SK-N-SH (cell line): ENCODE measurements at regions not wholly inside any gene's neighbourhood (a gene's known extent, or its start where the extent isn't known, plus 50 kb on each side); places are given as distances from the start of the nearest gene placed in this dataset.

Source experiments
- CTCF ChIA-PET: fragments of 300-600, 350-600 bp; formaldehyde crosslinking; extraction: SDS; loops from one replicate; lab custom pipeline; 2021; lab: Yijun Ruan, JAX
- POLR2A ChIA-PET: fragments of 350-600 bp; sonication (Branson Sonifier 250); formaldehyde crosslinking; extraction: SDS; loops from one replicate; lab custom pipeline; 2020; ENCODE audit warnings: antibody characterized with exemption, inconsistent platforms; lab: Yijun Ruan, JAX
- DNase-seq: peaks from one replicate; pipeline ENCODE4 v3.0.0; 2012
- H2AFZ ChIP-seq: fragments of 200-600 bp; sonication (generic); 2 replicates; pipeline ENCODE4 v1.8.1; 2016; ENCODE audit warnings: antibody characterized with exemption, mild to moderate bottlenecking, low read depth
- H3F3A ChIP-seq: fragments of 200-600 bp; sonication (generic); replicated peaks from 2 replicates; pipeline ENCODE3; 2016; ENCODE audit warnings: antibody characterized with exemption, mild to moderate bottlenecking; ENCODE audit not compliant: insufficient read depth
- H3K27ac ChIP-seq, 2 experiments: fragments of 200-500 bp in 1 of 2; fragments of 200-600 bp in 1 of 2; sonication (Bioruptor generic) in 1 of 2; sonication (generic), shearing (Covaris generic) in 1 of 2; 2 replicates each; pipeline versions ENCODE4 v1.5.1 to v1.6.1; 2014 to 2016; ENCODE audit warnings: low read depth in 2 of 2, inconsistent platforms in 1 of 2, low read length in 1 of 2, mild to moderate bottlenecking in 1 of 2, mixed read lengths in 1 of 2
- H3K27me3 ChIP-seq: fragments of 200-600 bp; sonication (generic), shearing (Covaris generic); 2 replicates; pipeline ENCODE4 v1.6.1; 2016; ENCODE audit warnings: mixed run types; ENCODE audit not compliant: insufficient read depth
- H3K36me3 ChIP-seq, 2 experiments: fragments of 200-500 bp in 1 of 2; fragments of 200-600 bp in 1 of 2; sonication (Bioruptor generic) in 1 of 2; sonication (generic) in 1 of 2; replicated peaks in 1 of 2; 2 replicates each; pipeline versions ENCODE3 to v1.5.1; 2014 to 2016; ENCODE audit warnings: low read length in 1 of 2, mild to moderate bottlenecking in 1 of 2; ENCODE audit not compliant: insufficient read depth in 2 of 2, control insufficient read depth in 1 of 2
- H3K4me1 ChIP-seq, 2 experiments: fragments of 200-500 bp in 1 of 2; fragments of 200-600 bp in 1 of 2; sonication (Bioruptor generic) in 1 of 2; sonication (generic), shearing (Covaris generic) in 1 of 2; 2 replicates each; pipeline versions ENCODE4 v1.5.1 to v1.6.1; 2014 to 2016; ENCODE audit warnings: low read depth in 1 of 2, low read length in 1 of 2, mixed run types in 1 of 2; ENCODE audit not compliant: insufficient read depth in 2 of 2, control insufficient read depth in 1 of 2
- H3K4me2 ChIP-seq: fragments of 200-600 bp; sonication (generic), shearing (Covaris generic); 2 replicates; pipeline ENCODE4 v1.6.1; 2017; ENCODE audit warnings: mixed run types
- H3K4me3 ChIP-seq, 2 experiments: fragments of 200-500 bp in 1 of 2; fragments of 200-600 bp in 1 of 2; sonication (Bioruptor generic) in 1 of 2; sonication (generic), shearing (Covaris generic) in 1 of 2; 2 replicates each; pipeline versions ENCODE4 v1.5.1 to v1.8.1; 2014 to 2016; ENCODE audit warnings: low read depth in 2 of 2, inconsistent platforms in 1 of 2, low read length in 1 of 2, mild to moderate bottlenecking in 1 of 2, mixed read lengths in 1 of 2, moderate library complexity in 1 of 2
- H3K79me2 ChIP-seq: fragments of 200-600 bp; sonication (generic); 2 replicates; pipeline ENCODE4 v1.8.1; 2017; ENCODE audit warnings: mild to moderate bottlenecking; ENCODE audit not compliant: insufficient read depth
- H3K9ac ChIP-seq: fragments of 200-600 bp; sonication (generic); 2 replicates; pipeline ENCODE4 v1.6.1; 2017; ENCODE audit warnings: mixed run types
- H3K9me2 ChIP-seq: fragments of 200-600 bp; sonication (generic); 2 replicates; pipeline ENCODE4 v1.6.1; 2017; ENCODE audit warnings: mixed run types
- H3K9me3 ChIP-seq: fragments of 200-600 bp; sonication (generic); 2 replicates; pipeline ENCODE4 v1.6.1; 2017; ENCODE audit warnings: mixed run types, mild to moderate bottlenecking, moderate library complexity
- H4K20me1 ChIP-seq: fragments of 200-600 bp; sonication (generic); 2 replicates; pipeline ENCODE4 v1.6.1; 2017; ENCODE audit warnings: mild to moderate bottlenecking, mixed run types; ENCODE audit not compliant: insufficient read depth
- CHD2 ChIP-seq: fragments of 150-350 bp; IDR thresholded peaks from 2 replicates; pipeline ENCODE4 v1.6.1; 2018; ENCODE audit warnings: low read length; ENCODE audit not compliant: partially characterized antibody
- EZH2phosphoT487 ChIP-seq: fragments of 200-600 bp; sonication (generic); IDR thresholded peaks from 2 replicates; pipeline ENCODE4 v1.6.1; 2017; ENCODE audit warnings: low read depth, mixed run types, mild to moderate bottlenecking, antibody characterized with exemption, moderate library complexity, borderline replicate concordance
- FOXJ3 ChIP-seq: sonication (generic); formaldehyde crosslinking; IDR thresholded peaks from 2 replicates; pipeline ENCODE4 v1.5.1; 2020; ENCODE audit warnings: mild to moderate bottlenecking, missing genetic modification reagents
- GATA2 ChIP-seq: sonication (generic); formaldehyde crosslinking; IDR thresholded peaks from 2 replicates; pipeline ENCODE4 v1.5.0; 2020; ENCODE audit warnings: mild to moderate bottlenecking, missing genetic modification reagents
- JUND ChIP-seq: IDR thresholded peaks from 2 replicates; pipeline ENCODE4 v1.4.0; 2012
- MXI1 ChIP-seq: IDR thresholded peaks from 2 replicates; pipeline ENCODE4 v1.6.1; 2012; ENCODE audit warnings: mild to moderate bottlenecking, low read depth, low read length, improper control_type of control experiment
- NRF1 ChIP-seq: IDR thresholded peaks from 2 replicates; pipeline ENCODE4 v1.6.1; 2012; ENCODE audit warnings: low read depth, mild to moderate bottlenecking, low read length
- RFX5 ChIP-seq: IDR thresholded peaks from 2 replicates; pipeline ENCODE4 v1.6.1; 2012; ENCODE audit warnings: mild to moderate bottlenecking, improper control_type of control experiment, low read length
- RXRA ChIP-seq: IDR thresholded peaks from 2 replicates; pipeline ENCODE4 v1.4.0; 2012; ENCODE audit warnings: low read depth, mild to moderate bottlenecking, borderline replicate concordance
- SMC3 ChIP-seq: IDR thresholded peaks from 2 replicates; pipeline ENCODE4 v1.6.1; 2012; ENCODE audit warnings: low read depth, low read length, improper control_type of control experiment
- TCF12 ChIP-seq: IDR thresholded peaks from 2 replicates; pipeline ENCODE4 v1.4.0; 2012
- TEAD4 ChIP-seq: IDR thresholded peaks from 2 replicates; pipeline ENCODE4 v1.4.0; 2012; ENCODE audit warnings: mild to moderate bottlenecking, borderline replicate concordance; ENCODE audit not compliant: insufficient read depth
- ZBTB33 ChIP-seq: IDR thresholded peaks from 2 replicates; pipeline ENCODE4 v1.4.0; 2012; ENCODE audit warnings: low read depth, borderline replicate concordance
- WGBS: methylation state at CpG from one replicate; pipeline ENCODE4 v1.1.6; 2017; ENCODE audit warnings: low lambda C conversion rate; 5-methylcytosine and 5-hydroxymethylcytosine counted together
- TF ChIP-seq, protein P1 (sequence below): IDR thresholded peaks from 2 replicates; pipeline ENCODE4; 2012
- TF ChIP-seq, protein P2 (sequence below): fragments of 200-600 bp; sonication (generic); IDR thresholded peaks from 2 replicates; pipeline ENCODE4 v1.6.1; 2017; ENCODE audit warnings: antibody characterized with exemption, mild to moderate bottlenecking, moderate library complexity
- TF ChIP-seq, protein P3 (sequence below): IDR thresholded peaks from 2 replicates; pipeline ENCODE4 v1.6.1; 2012; ENCODE audit warnings: mild to moderate bottlenecking, low read depth, low read length, moderate library complexity
- TF ChIP-seq, protein P4 (sequence below): IDR thresholded peaks from 2 replicates; pipeline ENCODE4 v1.4.0; 2012; ENCODE audit warnings: low read depth

GRCh38 chrX:928606-929005 lies 283.8 kb downstream of the CRLF2 start:
- no peak for DNase-seq
- Histone ChIP-seq H3K9me3 (no peaks in the 10 kb centered on the region), H3K4me2 (no peak overlapping the region), H2AFZ (no peak overlapping the region), H4K20me1 (no peaks in the 10 kb centered on the region), H3F3A (no peaks in the 10 kb centered on the region), H3K27ac (no peak overlapping the region), H3K9ac (no peak overlapping the region), H3K4me3 (no peak overlapping the region), H3K4me1 (no peaks in the 10 kb centered on the region), H3K9me2 (no peaks in the 10 kb centered on the region), H3K27me3 (no peaks in the 10 kb centered on the region), H3K36me3 (no peaks in the 10 kb centered on the region), H3K79me2 (no peaks in the 10 kb centered on the region)
- TF ChIP-seq CHD2, result no peak
- no peak for TF ChIP-seq TCF12
- no peak for TF ChIP-seq TEAD4
- TF ChIP-seq, protein P1, sequence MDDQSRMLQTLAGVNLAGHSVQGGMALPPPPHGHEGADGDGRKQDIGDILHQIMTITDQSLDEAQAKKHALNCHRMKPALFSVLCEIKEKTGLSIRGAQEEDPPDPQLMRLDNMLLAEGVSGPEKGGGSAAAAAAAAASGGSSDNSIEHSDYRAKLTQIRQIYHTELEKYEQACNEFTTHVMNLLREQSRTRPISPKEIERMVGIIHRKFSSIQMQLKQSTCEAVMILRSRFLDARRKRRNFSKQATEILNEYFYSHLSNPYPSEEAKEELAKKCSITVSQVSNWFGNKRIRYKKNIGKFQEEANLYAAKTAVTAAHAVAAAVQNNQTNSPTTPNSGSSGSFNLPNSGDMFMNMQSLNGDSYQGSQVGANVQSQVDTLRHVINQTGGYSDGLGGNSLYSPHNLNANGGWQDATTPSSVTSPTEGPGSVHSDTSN, result no peak
- TF ChIP-seq JUND, result no peak
- TF ChIP-seq, protein P2, sequence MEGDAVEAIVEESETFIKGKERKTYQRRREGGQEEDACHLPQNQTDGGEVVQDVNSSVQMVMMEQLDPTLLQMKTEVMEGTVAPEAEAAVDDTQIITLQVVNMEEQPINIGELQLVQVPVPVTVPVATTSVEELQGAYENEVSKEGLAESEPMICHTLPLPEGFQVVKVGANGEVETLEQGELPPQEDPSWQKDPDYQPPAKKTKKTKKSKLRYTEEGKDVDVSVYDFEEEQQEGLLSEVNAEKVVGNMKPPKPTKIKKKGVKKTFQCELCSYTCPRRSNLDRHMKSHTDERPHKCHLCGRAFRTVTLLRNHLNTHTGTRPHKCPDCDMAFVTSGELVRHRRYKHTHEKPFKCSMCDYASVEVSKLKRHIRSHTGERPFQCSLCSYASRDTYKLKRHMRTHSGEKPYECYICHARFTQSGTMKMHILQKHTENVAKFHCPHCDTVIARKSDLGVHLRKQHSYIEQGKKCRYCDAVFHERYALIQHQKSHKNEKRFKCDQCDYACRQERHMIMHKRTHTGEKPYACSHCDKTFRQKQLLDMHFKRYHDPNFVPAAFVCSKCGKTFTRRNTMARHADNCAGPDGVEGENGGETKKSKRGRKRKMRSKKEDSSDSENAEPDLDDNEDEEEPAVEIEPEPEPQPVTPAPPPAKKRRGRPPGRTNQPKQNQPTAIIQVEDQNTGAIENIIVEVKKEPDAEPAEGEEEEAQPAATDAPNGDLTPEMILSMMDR, result no peak
- ChIA-PET POLR2A (no interaction called here), CTCF (no interaction called here)
- 54% methylated on average over 4 of the region's 4 CpGs for WGBS

GRCh38 chrX:926991-927390 lies 285.5 kb downstream of the CRLF2 start:
- H3K9ac ChIP-seq, result no peak overlapping the region

More at GRCh38 chrX:926991-927390, 285.5 kb downstream of the CRLF2 start:
- H4K20me1 ChIP-seq, result no peaks in the 10 kb centered on the region
- POLR2A ChIA-PET, result no interaction called here
- no peak overlapping the region for H3K4me2 ChIP-seq
- no peaks in the 10 kb centered on the region for H3K9me3 ChIP-seq
- H2AFZ ChIP-seq, result no peak overlapping the region
- H3K4me1 ChIP-seq, result no peaks in the 10 kb centered on the region
- no peak overlapping the region for H3K4me3 ChIP-seq
- DNase-seq, result no peak
- TF ChIP-seq RFX5 (no peak), FOXJ3 (CRISPR knock-in tag) (no peak), SMC3 (no peak), GATA2 (CRISPR knock-in tag) (no peak), RXRA (no peak), TEAD4 (no peak), JUND (no peak), EZH2phosphoT487 (no peak), NRF1 (no peak), ZBTB33 (no peak), CHD2 (no peak), MXI1 (no peak)
- TF ChIP-seq, protein P3, sequence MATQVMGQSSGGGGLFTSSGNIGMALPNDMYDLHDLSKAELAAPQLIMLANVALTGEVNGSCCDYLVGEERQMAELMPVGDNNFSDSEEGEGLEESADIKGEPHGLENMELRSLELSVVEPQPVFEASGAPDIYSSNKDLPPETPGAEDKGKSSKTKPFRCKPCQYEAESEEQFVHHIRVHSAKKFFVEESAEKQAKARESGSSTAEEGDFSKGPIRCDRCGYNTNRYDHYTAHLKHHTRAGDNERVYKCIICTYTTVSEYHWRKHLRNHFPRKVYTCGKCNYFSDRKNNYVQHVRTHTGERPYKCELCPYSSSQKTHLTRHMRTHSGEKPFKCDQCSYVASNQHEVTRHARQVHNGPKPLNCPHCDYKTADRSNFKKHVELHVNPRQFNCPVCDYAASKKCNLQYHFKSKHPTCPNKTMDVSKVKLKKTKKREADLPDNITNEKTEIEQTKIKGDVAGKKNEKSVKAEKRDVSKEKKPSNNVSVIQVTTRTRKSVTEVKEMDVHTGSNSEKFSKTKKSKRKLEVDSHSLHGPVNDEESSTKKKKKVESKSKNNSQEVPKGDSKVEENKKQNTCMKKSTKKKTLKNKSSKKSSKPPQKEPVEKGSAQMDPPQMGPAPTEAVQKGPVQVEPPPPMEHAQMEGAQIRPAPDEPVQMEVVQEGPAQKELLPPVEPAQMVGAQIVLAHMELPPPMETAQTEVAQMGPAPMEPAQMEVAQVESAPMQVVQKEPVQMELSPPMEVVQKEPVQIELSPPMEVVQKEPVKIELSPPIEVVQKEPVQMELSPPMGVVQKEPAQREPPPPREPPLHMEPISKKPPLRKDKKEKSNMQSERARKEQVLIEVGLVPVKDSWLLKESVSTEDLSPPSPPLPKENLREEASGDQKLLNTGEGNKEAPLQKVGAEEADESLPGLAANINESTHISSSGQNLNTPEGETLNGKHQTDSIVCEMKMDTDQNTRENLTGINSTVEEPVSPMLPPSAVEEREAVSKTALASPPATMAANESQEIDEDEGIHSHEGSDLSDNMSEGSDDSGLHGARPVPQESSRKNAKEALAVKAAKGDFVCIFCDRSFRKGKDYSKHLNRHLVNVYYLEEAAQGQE, result no peak
- TF ChIP-seq, protein P4, sequence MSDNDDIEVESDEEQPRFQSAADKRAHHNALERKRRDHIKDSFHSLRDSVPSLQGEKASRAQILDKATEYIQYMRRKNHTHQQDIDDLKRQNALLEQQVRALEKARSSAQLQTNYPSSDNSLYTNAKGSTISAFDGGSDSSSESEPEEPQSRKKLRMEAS, result no peak
- H3F3A ChIP-seq, result no peaks in the 10 kb centered on the region
- no peaks in the 10 kb centered on the region for H3K27me3 ChIP-seq
- no peaks in the 10 kb centered on the region for H3K36me3 ChIP-seq
- no peak overlapping the region for H3K27ac ChIP-seq
- CTCF ChIA-PET, result no interaction called here
- no peaks in the 10 kb centered on the region for H3K9me2 ChIP-seq
- H3K79me2 ChIP-seq, result no peaks in the 10 kb centered on the region
- WGBS, result 20% methylated on average over 2 of the region's 2 CpGs
